ENCODE measurements at regions not wholly inside any gene's neighbourhood (a gene's known extent, or its start where the extent isn't known, plus 50 kb on each side); places are given as distances from the start of the nearest gene placed in this dataset.

GRCh38 chr10:120979435-120980278 lies 128.5 kb downstream of the WDR11 start:
- DNase-seq (peak; percentile 43 to 77 (median 63)), ATAC-seq (peak; percentile 76 to 84 (median 82)), FAIRE-seq (no peak)
- Histone ChIP-seq H3K4me3 (peak overlapping the region; percentile 11 to 29 (median 16)), H3K27ac (peak overlapping the region; percentile 42 to 63 (median 50)), H3K36me3 (no peaks in the 10 kb centered on the region), H3K4me1 (peaks cover 0 to 5% (median 0%) of the 10 kb centered on the region in 3 donors), H3K27me3 (peaks cover 0 to 9% (median 0%) of the 10 kb centered on the region in 4 donors), H3K9me3 (no peaks in the 10 kb centered on the region)
- 3 to 4% methylated on average over 66 to 68 of the region's 68 CpGs for WGBS, 2 donors
- intact Hi-C loops (cut with DNase I) = no loop called here
- TF ChIP-seq, protein P1, sequence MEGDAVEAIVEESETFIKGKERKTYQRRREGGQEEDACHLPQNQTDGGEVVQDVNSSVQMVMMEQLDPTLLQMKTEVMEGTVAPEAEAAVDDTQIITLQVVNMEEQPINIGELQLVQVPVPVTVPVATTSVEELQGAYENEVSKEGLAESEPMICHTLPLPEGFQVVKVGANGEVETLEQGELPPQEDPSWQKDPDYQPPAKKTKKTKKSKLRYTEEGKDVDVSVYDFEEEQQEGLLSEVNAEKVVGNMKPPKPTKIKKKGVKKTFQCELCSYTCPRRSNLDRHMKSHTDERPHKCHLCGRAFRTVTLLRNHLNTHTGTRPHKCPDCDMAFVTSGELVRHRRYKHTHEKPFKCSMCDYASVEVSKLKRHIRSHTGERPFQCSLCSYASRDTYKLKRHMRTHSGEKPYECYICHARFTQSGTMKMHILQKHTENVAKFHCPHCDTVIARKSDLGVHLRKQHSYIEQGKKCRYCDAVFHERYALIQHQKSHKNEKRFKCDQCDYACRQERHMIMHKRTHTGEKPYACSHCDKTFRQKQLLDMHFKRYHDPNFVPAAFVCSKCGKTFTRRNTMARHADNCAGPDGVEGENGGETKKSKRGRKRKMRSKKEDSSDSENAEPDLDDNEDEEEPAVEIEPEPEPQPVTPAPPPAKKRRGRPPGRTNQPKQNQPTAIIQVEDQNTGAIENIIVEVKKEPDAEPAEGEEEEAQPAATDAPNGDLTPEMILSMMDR (IDR thresholded peaks at IDR 0.05) = no peak

DNA sequence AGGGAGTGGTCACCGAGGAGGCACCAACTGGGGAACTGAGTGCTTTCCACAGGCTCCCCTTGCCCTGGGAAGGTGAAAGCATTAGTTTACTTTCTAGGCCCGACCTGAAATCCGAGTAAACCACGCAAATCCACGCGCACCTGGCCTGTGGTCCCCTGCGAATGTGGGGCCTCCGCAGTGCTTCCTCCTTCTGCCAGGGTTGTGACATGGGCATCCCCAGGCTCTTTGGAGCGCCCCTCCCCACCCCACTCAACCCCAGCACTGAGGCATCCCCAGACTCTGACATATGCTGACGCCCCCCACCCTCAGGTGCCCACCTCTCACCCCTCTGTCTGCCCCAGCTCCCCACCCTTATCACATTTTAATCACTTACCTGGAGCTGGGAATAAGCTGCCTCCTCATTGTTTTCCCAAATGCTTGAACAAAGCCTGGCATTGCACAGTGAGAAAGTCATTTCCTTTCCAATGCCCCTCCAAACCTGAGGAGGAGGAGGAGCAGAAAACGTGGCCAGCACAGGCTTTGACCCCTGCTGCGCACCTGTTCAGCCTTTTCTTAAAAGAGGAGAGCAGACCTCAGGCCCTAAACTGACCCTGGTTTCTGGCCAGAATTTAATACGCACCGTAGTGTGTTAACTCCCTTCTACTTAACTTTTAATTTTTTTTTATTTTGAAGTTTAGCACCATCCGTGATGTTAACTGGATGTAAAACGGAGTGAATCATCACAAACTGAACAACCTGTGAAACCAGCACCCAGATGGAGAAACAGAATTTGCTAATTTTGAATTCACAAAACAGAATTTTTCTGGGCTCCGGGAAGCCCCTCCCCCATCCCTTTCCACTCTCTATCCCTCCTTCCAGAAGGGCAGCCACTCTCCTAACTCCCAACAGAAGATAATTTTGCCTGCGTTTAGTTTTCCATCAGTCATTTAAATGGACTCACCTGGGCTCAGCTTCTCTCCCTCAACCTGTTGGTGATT lies 129.4 kb downstream of the WDR11 start:
- peak in 2 of 6 donors; percentile 12 to 22 for DNase-seq
- TF ChIP-seq, protein P1 (IDR thresholded peaks at IDR 0.05) = no peak
- H3K4me1 ChIP-seq = peaks cover 0 to 5% (median 0%) of the 10 kb centered on the region in 3 donors
- H3K9me3 ChIP-seq = no peaks in the 10 kb centered on the region
- no peaks in the 10 kb centered on the region for H3K36me3 ChIP-seq
- intact Hi-C loops (cut with DNase I) = no loop called here
- WGBS, 2 donors = 49 to 53% methylated on average over 17 to 18 of the region's 18 CpGs
- no peak for FAIRE-seq
- ATAC-seq = peak; percentile 6 to 25 (median 9)
- H3K27ac ChIP-seq = peak overlapping the region; percentile 42 to 63 (median 50)
- no peak overlapping the region for H3K4me3 ChIP-seq
- H3K27me3 ChIP-seq = peaks cover 0 to 9% (median 0%) of the 10 kb centered on the region in 4 donors

GRCh38 chr10:120981601-120982391 lies 130.6 kb downstream of the WDR11 start:
- DNase-seq (no peak), ATAC-seq (no peak), FAIRE-seq (no peak)
- no peaks in the 10 kb centered on the region for H3K9me3 ChIP-seq
- peak overlapping the region in 1 of 4 donors; percentile 63 for H3K27ac ChIP-seq
- intact Hi-C loops (cut with DNase I) = no loop called here
- H3K4me3 ChIP-seq = no peak overlapping the region
- 63 to 68% methylated on average over 8 of the region's 8 CpGs for WGBS, 2 donors
- H3K36me3 ChIP-seq = no peaks in the 10 kb centered on the region
- peaks cover 0 to 6% (median 0%) of the 10 kb centered on the region in 4 donors for H3K27me3 ChIP-seq
- TF ChIP-seq, protein P1 (IDR thresholded peaks at IDR 0.05) = no peak
- H3K4me1 ChIP-seq = peaks cover 0 to 5% (median 0%) of the 10 kb centered on the region in 3 donors

DNA sequence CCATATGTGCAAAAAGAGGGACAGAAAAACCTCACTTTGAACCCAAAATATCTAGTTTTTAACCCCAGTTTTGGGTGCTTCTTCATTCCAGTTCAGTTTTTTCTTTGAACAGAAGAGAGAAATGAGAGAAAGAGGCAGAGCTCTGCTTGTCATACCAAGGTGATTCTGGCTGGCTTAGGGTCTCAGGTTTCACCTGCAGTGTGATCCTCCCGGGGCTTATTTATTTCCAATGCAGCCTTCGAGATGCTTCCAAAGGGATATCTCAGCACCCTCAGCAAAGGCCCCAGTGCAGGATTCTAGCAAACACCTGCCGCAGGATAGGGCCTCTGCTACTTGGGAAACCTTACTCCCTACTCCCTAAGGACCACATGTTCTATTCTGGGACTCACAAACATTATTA lies 131.3 kb downstream of the WDR11 start:
- Histone ChIP-seq H3K4me3 (no peak overlapping the region), H3K9me3 (no peaks in the 10 kb centered on the region), H3K27me3 (peaks cover 0 to 6% (median 0%) of the 10 kb centered on the region in 4 donors), H3K27ac (peak overlapping the region in 1 of 4 donors; percentile 60), H3K36me3 (no peaks in the 10 kb centered on the region), H3K4me1 (peaks cover 0 to 5% (median 0%) of the 10 kb centered on the region in 3 donors)
- DNase-seq = no peak
- intact Hi-C loops (cut with DNase I) = no loop called here
- WGBS, 2 donors = 50 to 62% methylated on average over 3 of the region's 3 CpGs
- TF ChIP-seq, protein P1 (IDR thresholded peaks at IDR 0.05) = no peak
- no peak for ATAC-seq
- no peak for FAIRE-seq
